G401.6 (cell line): ENCODE measurements at regions not wholly inside any gene's neighbourhood (a gene's known extent, or its start where the extent isn't known, plus 50 kb on each side); places are given as distances from the start of the nearest gene placed in this dataset.

Source experiments
- FAIRE-seq: peaks from 2 replicates; lab custom pipeline; 2012; peaks lifted over from hg19 to GRCh38; lab: Jason Lieb, UNC

- FAIRE-seq, result no peak
Observed at GRCh38 chr5:99122976-99123375, 194.2 kb upstream of the CHD1 start.

DNA sequence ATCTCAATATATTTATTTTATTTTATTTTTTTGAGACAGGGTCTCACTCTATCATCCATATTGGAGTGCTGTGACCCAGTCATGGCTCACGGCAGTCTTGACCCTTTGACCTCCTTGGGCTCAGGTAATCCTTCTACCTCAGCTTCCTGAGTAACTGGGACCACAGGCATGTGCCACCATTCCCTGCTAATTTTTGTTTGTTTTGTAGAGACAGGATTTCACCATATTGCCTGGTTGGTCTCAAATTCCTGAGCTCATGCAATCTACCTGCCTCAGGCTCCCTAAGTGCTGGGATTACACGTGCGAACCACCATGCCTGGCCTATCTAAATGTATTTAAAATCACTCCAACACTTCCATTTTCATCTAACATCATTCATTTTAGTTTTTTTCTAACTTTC lies 190.5 kb upstream of the CHD1 start:
- no peak for FAIRE-seq

GRCh38 chr5:99116526-99116925 lies 187.7 kb upstream of the CHD1 start:
- FAIRE-seq, result no peak

GRCh38 chr5:99109894-99110293 lies 181.1 kb upstream of the CHD1 start:
- no peak for FAIRE-seq

DNA sequence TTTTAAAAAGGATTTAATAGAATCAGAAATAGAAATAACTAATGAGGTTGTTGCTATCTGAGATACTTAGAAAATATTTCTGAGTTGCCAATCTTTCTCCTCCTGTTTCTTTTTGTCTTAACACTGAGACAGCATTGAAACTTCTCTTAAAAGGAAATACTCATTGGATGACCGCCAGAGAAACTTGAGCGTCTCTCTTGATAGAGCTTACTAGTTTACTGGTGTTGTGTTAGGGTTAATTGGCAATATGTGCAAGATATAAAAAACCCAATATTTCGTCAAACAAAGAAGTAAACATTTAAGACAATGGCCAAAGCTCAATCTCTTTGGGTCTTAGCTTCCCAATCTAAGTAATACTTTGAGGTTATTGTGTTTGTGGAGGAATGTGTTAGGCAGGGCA lies 176.4 kb upstream of the CHD1 start:
- FAIRE-seq, result no peak

GRCh38 chr5:99104538-99105132 lies 175.8 kb upstream of the CHD1 start:
- peak; percentile 96 for FAIRE-seq

DNA sequence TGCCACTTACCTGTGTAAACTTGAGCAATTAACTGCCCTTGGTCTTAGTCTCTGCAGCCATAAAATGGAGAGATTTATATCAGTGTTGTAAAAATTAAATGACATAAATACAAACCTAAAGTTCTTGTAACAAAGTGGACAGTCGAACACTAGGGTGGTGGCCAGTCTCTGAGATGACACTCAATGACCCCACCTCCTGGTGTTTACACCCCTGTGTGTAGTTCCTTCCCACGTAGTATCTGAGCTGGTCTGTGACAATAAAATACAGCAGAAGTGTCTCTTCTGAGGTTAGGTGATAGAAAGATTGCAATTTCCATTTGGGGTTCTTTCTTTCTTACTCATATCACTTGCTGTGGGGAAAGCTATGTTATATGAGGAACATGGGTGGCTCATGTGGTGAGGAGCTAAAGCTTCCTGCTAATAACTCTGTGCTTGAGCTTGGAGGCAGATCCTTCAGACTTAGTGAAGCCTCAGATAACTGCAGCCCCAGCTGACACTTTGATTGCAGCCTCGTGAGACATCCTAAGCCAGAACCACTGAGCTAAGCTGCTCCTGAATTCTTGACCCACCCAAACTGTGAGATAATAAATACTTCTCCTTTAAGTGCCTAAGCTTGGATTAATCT lies 173.4 kb upstream of the CHD1 start:
- FAIRE-seq, result no peak

- FAIRE-seq, result no peak
Observed at GRCh38 chr5:99099691-99100090, 170.9 kb upstream of the CHD1 start.

- FAIRE-seq, result no peak
Observed at GRCh38 chr5:99089822-99090549, 161.2 kb upstream of the CHD1 start.

- FAIRE-seq, result no peak
Observed at GRCh38 chr5:99088309-99088708, 159.5 kb upstream of the CHD1 start.

GRCh38 chr5:99083197-99083596 lies 154.4 kb upstream of the CHD1 start:
- no peak for FAIRE-seq

GRCh38 chr5:99081711-99082110 lies 152.9 kb upstream of the CHD1 start:
- no peak for FAIRE-seq

- FAIRE-seq, result no peak
Observed at GRCh38 chr5:99076723-99077640, 148.2 kb upstream of the CHD1 start.

GRCh38 chr5:99072846-99073245 lies 144.0 kb upstream of the CHD1 start:
- FAIRE-seq, result no peak

DNA sequence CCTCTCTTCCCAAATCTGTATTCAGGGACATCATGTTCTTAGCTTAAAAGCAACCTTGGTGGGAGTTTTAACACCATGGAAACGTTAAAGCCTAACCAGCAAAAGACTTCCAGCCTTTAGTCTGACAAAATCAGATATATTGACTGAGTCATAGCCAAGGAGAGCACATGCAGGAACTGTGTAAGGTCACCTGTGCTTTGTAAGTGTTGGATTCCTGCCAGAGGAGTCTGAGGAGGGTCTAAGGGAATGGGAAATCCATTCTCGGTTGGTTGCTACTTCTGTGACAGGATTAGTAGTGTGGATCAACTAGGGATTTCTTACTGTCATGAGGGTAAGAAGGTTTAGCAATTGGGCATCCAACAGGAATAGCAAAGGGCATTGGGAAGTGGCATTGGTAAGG lies 142.0 kb upstream of the CHD1 start:
- FAIRE-seq, result no peak

GRCh38 chr5:99070362-99070761 lies 141.6 kb upstream of the CHD1 start:
- no peak for FAIRE-seq

GRCh38 chr5:99068944-99069650 lies 140.3 kb upstream of the CHD1 start:
- FAIRE-seq, result no peak

- no peak for FAIRE-seq
Observed at GRCh38 chr5:99063737-99064136, 134.9 kb upstream of the CHD1 start.

DNA sequence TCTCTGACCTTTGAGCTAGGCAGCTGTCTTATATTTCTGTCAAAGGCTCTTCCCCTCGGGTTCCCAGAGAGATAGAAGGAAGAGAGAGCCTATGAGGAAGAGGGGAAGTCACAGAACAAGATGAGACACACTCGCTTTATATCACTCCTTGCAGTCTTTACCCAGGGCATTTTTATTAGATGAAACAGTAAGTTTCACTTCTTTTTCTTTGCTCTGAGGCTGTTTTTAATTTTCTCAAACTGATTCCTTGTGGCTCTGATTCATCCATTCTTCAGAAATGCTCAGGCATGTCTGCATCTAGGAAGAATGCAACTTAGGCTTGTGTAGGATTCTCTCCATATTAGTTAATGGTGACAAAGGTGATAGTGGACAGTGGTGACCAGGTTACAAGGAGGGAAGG lies 132.9 kb upstream of the CHD1 start:
- no peak for FAIRE-seq

- no peak for FAIRE-seq
Observed at GRCh38 chr5:99061299-99061698, 132.5 kb upstream of the CHD1 start.

- FAIRE-seq, result peak; percentile 94
Observed at GRCh38 chr5:99060306-99061261, 131.8 kb upstream of the CHD1 start.
